HCT116 (cell line): ENCODE measurements at regions not wholly inside any gene's neighbourhood (a gene's known extent, or its start where the extent isn't known, plus 50 kb on each side); places are given as distances from the start of the nearest gene placed in this dataset.
"Not testable (repeated sequence)": the region's sequence is repeated elsewhere in the genome, so short reads cannot be mapped to it uniquely, and the experiment has no call there.

ENCODE experiments used
- ATAC-seq: fragments of 200-7000 bp; cut with Tn5 transposase; 2 replicates; pipeline ENCODE4 v1.9.1; 2020; ENCODE audit warnings: mild to moderate bottlenecking, moderate library complexity
- BruUV-seq: library from RNA; stranded (reverse); fragments of 400-500 nt; replicated peaks from 2 replicates; lab custom pipeline; 2021; lab: Mats Ljungman, UMichigan
- CTCF ChIA-PET: fragments of 300-600 bp; sonication (Branson Sonifier 250); formaldehyde crosslinking; loops from one replicate; lab custom pipeline; 2021; ENCODE audit warnings: antibody characterized with exemption; lab: Charles Lee
- POLR2A ChIA-PET: fragments of 300-600, 350-600 bp; sonication (Branson Sonifier 250); formaldehyde crosslinking; loops from one replicate; lab custom pipeline; 2021; ENCODE audit warnings: antibody characterized with exemption; lab: Charles Lee
- RAD21 ChIA-PET, 2 experiments: fragments of 300-600 bp; sonication (Branson Sonifier 250); formaldehyde crosslinking; loops; one replicate each; lab custom pipeline; 2023; ENCODE audit warnings: low total read pairs in 2 of 2; ENCODE audit not compliant: uncharacterized antibody in 2 of 2, unreplicated experiment in 2 of 2, low non-redundant PET in 1 of 2; lab: Charles Lee
- DNase-seq: peaks from one replicate; pipeline ENCODE4 v3.0.0-alpha.2; 2010; ENCODE audit warnings: low read depth, low spot score
- H2AFZ ChIP-seq: fragments of 200-600 bp; shearing (Covaris generic), sonication (generic); 2 replicates; pipeline ENCODE4 v1.6.1; 2017; ENCODE audit warnings: low read depth, mixed run types, mixed read lengths, antibody characterized with exemption, low read length; ENCODE audit not compliant: poor library complexity, severe bottlenecking
- H3K27ac ChIP-seq: 2 replicates; pipeline ENCODE4 v1.5.1; 2012; ENCODE audit warnings: low read depth, low read length
- H3K27me3 ChIP-seq: fragments of 200-600 bp; sonication (generic); 2 replicates; pipeline ENCODE4 v1.6.1; 2016; ENCODE audit warnings: mixed run types, low read length, mixed read lengths; ENCODE audit not compliant: insufficient read depth
- H3K36me3 ChIP-seq, 2 experiments: fragments of 200-500 bp in 1 of 2; fragments of 200-600 bp in 1 of 2; sonication (Bioruptor generic) in 1 of 2; sonication (generic) in 1 of 2; 2 replicates each; pipeline versions ENCODE4 v1.5.1 to v1.6.1; 2014 to 2016; ENCODE audit warnings: low read length in 2 of 2, inconsistent platforms in 1 of 2, mixed read lengths in 1 of 2, mixed run types in 1 of 2; ENCODE audit not compliant: insufficient read depth in 2 of 2, control insufficient read depth in 1 of 2
- H3K4me1 ChIP-seq, 2 experiments: fragments of 200-600 bp in 1 of 2; sonication (generic) in 1 of 2; 2 replicates each; pipeline versions ENCODE4 v1.5.1 to v1.6.1; 2012 to 2017; ENCODE audit warnings: low read length in 2 of 2, inconsistent platforms in 1 of 2, mild to moderate bottlenecking in 1 of 2, mixed read lengths in 1 of 2, mixed run types in 1 of 2, moderate library complexity in 1 of 2; ENCODE audit not compliant: insufficient read depth in 2 of 2, control insufficient read depth in 1 of 2
- H3K4me2 ChIP-seq: fragments of 200-600 bp; sonication (generic); 2 replicates; pipeline ENCODE4 v1.6.1; 2017; ENCODE audit warnings: mixed run types, low read length, mixed read lengths
- H3K4me3 ChIP-seq, 2 experiments: fragments of 200-600 bp in 1 of 2; sonication (generic) in 1 of 2; replicated peaks in 1 of 2; 2 replicates each; pipeline ENCODE4 v1.5.1; 2011 to 2016; ENCODE audit warnings: low read length in 2 of 2, control low read depth in 1 of 2, low read depth in 1 of 2, mild to moderate bottlenecking in 1 of 2, mixed read lengths in 1 of 2, mixed run types in 1 of 2
- H3K79me2 ChIP-seq: fragments of 200-600 bp; sonication (generic); 2 replicates; pipeline ENCODE4 v1.6.1; 2017; ENCODE audit warnings: mild to moderate bottlenecking, mixed run types, low read length, moderate library complexity, mixed read lengths; ENCODE audit not compliant: insufficient read depth
- H3K9ac ChIP-seq: fragments of 200-600 bp; sonication (generic); 2 replicates; pipeline ENCODE4 v1.6.1; 2016; ENCODE audit warnings: low read length, mixed read lengths
- H3K9me2 ChIP-seq: fragments of 200-600 bp; sonication (generic), shearing (Covaris generic); 2 replicates; pipeline ENCODE4 v1.6.1; 2017; ENCODE audit warnings: mixed run types, mild to moderate bottlenecking, moderate library complexity; ENCODE audit not compliant: insufficient read depth
- H3K9me3 ChIP-seq, 2 experiments: fragments of 200-500 bp in 1 of 2; fragments of 200-600 bp in 1 of 2; sonication (Bioruptor generic) in 1 of 2; sonication (generic) in 1 of 2; 2 replicates each; pipeline ENCODE4 v1.6.1; 2014 to 2017; ENCODE audit warnings: low read length in 2 of 2, mixed read lengths in 2 of 2, inconsistent platforms in 1 of 2, low read depth in 1 of 2, mild to moderate bottlenecking in 1 of 2, mixed run types in 1 of 2, moderate library complexity in 1 of 2; ENCODE audit not compliant: control insufficient read depth in 1 of 2, insufficient read depth in 1 of 2
- H4K20me1 ChIP-seq: fragments of 200-600 bp; sonication (generic), shearing (Covaris generic); 2 replicates; pipeline ENCODE4 v1.6.1; 2017; ENCODE audit warnings: mixed run types, mild to moderate bottlenecking, moderate library complexity; ENCODE audit not compliant: insufficient read depth
- CBX3 ChIP-seq: IDR thresholded peaks from 2 replicates; pipeline ENCODE4 v1.6.1; 2012; ENCODE audit warnings: low read depth
- EZH2 ChIP-seq: fragments of 200-600 bp; sonication (generic); IDR thresholded peaks from 2 replicates; pipeline ENCODE4 v1.6.1; 2017; ENCODE audit warnings: antibody characterized with exemption, mixed run types
- JUND ChIP-seq: IDR thresholded peaks from 2 replicates; pipeline ENCODE4 v1.6.1; 2012
- SIN3A ChIP-seq: IDR thresholded peaks from 2 replicates; pipeline ENCODE4 v1.6.1; 2012; ENCODE audit warnings: low read depth
- YY1 ChIP-seq: IDR thresholded peaks from 2 replicates; pipeline ENCODE4 v1.6.1; 2011; ENCODE audit warnings: low read length, low read depth, moderate library complexity, mild to moderate bottlenecking; ENCODE audit not compliant: insufficient replicate concordance; ENCODE audit errors: extremely low read depth
- ZNF274 ChIP-seq: fragments of 200-500 bp; sonication (Bioruptor generic); IDR thresholded peaks from 2 replicates; pipeline ENCODE4 v1.6.1; 2014; ENCODE audit warnings: mild to moderate bottlenecking, low read depth, low read length, inconsistent platforms
- intact Hi-C: fragments of 100-400 bp; cut with micrococcal nuclease; formaldehyde crosslinking; loops from 2 replicates; pipeline ENCODE4 v1.10.0; 2022
- TF ChIP-seq, protein P1 (sequence below): IDR thresholded peaks from 2 replicates; pipeline ENCODE4 v1.6.1; 2011; ENCODE audit warnings: mild to moderate bottlenecking, low read length, moderate library complexity; ENCODE audit not compliant: insufficient replicate concordance; ENCODE audit errors: extremely low read depth
- TF ChIP-seq, protein P2 (sequence below): IDR thresholded peaks from 2 replicates; pipeline ENCODE4 v1.6.1; 2012; ENCODE audit warnings: low read depth

DNA sequence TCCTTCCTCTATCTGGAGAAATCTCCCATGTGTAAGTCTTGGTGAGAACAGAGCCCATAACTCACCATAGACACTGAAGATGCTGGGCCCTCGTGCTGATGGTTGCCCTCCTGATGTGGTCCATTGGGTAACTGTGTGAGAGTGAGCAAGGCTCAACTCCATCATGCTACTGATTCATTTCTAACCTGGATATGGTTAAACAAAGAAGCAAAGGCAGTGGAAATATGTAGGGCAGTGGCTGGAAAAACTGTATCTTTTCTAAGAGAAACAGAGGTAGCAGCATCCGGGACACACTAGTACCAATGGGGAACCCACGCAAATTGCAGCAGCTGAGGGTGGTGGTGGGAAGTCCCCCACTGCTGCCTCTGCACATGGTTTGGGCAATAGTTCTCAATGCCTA lies 221.7 kb downstream of the KLF6 start:
- no peak for DNase-seq
- no peaks in the 10 kb centered on the region for H3K79me2 ChIP-seq
- H3K27ac ChIP-seq, result no peak overlapping the region
- ChIA-PET CTCF (no interaction called here), RAD21 (no interaction called here), POLR2A (no interaction called here)
- no peak for TF ChIP-seq SIN3A
- no peak overlapping the region for H3K4me3 ChIP-seq
- no peaks in the 10 kb centered on the region for H3K9me3 ChIP-seq
- H3K9me2 ChIP-seq, result 0 out of 2 replicates have a peak, but pooled peaks cover 3% of the 10 kb centered on the region
- intact Hi-C loops, result no loop called here
- H3K27me3 ChIP-seq, result no peaks in the 10 kb centered on the region
- H3K4me1 ChIP-seq, result no peaks in the 10 kb centered on the region
- BruUV-seq, result no TSS peak
- H4K20me1 ChIP-seq, result no peaks in the 10 kb centered on the region
- H3K9ac ChIP-seq, result no peak overlapping the region
- no peak for ATAC-seq
- H2AFZ ChIP-seq, result no peak overlapping the region
- no peak overlapping the region for H3K4me2 ChIP-seq
- no peaks in the 10 kb centered on the region for H3K36me3 ChIP-seq

DNA sequence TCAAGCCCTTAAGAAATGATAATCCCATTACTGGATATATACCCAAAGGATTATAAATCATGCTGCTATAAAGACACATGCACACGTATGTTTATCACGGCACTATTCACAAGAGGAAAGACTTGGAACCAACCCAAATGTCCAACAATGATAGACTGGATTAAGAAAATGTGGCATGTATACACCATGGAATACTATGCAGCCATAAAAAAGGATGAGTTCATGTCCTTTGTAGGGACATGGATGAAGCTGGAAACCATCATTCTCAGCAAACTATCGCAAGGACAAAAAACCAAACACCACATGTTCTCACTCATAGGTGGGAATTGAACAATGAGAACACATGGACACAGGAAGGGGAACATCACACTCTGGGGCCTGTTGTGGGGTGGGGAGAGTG lies 224.4 kb downstream of the KLF6 start:
- H2AFZ ChIP-seq, H3K9me3 ChIP-seq, ATAC-seq, intact Hi-C loops, POLR2A ChIA-PET, H3K4me1 ChIP-seq, H3K27me3 ChIP-seq, H3K9me2 ChIP-seq, H3K36me3 ChIP-seq, H3K4me2 ChIP-seq, CTCF ChIA-PET, BruUV-seq, H3K27ac ChIP-seq, H3K4me3 ChIP-seq, H3K79me2 ChIP-seq, DNase-seq, H3K9ac ChIP-seq, H4K20me1 ChIP-seq, RAD21 ChIA-PET: not testable (repeated sequence)

DNA sequence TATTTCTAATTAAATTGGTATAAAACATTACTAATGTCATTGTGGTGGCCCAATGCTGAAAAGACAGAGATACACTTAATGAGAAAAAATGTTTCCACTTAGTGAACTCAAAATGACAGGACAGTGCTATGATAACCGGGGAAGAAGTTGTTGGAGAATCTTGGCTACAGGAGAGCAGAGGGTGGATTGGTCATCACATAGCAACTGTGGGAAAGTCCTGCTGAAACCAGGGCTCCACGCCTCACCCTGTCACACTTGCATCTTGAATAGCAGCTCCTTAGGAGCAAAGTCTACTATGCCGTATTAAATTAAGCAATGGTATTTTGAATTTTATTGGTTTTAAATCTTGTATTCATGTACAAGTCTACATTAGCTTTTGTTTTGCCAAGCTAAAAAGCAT lies 225.5 kb downstream of the KLF6 start:
- POLR2A ChIA-PET, result no interaction called here
- H3K9ac ChIP-seq, result no peak overlapping the region
- H4K20me1 ChIP-seq, result no peaks in the 10 kb centered on the region
- no peaks in the 10 kb centered on the region for H3K4me1 ChIP-seq
- no peak overlapping the region for H3K27ac ChIP-seq
- H3K4me2 ChIP-seq, result no peak overlapping the region
- H3K27me3 ChIP-seq, result no peaks in the 10 kb centered on the region
- no peaks in the 10 kb centered on the region for H3K9me3 ChIP-seq
- RAD21 ChIA-PET, result no interaction called here
- H3K4me3 ChIP-seq, result no peak overlapping the region
- no peaks in the 10 kb centered on the region for H3K79me2 ChIP-seq
- TF ChIP-seq, protein P1, sequence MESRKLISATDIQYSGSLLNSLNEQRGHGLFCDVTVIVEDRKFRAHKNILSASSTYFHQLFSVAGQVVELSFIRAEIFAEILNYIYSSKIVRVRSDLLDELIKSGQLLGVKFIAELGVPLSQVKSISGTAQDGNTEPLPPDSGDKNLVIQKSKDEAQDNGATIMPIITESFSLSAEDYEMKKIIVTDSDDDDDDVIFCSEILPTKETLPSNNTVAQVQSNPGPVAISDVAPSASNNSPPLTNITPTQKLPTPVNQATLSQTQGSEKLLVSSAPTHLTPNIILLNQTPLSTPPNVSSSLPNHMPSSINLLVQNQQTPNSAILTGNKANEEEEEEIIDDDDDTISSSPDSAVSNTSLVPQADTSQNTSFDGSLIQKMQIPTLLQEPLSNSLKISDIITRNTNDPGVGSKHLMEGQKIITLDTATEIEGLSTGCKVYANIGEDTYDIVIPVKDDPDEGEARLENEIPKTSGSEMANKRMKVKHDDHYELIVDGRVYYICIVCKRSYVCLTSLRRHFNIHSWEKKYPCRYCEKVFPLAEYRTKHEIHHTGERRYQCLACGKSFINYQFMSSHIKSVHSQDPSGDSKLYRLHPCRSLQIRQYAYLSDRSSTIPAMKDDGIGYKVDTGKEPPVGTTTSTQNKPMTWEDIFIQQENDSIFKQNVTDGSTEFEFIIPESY, result no peak
- no peak for TF ChIP-seq CBX3
- no peak for TF ChIP-seq EZH2
- TF ChIP-seq ZNF274, result no peak
- TF ChIP-seq YY1, result no peak
- TF ChIP-seq JUND, result no peak
- TF ChIP-seq, protein P2, sequence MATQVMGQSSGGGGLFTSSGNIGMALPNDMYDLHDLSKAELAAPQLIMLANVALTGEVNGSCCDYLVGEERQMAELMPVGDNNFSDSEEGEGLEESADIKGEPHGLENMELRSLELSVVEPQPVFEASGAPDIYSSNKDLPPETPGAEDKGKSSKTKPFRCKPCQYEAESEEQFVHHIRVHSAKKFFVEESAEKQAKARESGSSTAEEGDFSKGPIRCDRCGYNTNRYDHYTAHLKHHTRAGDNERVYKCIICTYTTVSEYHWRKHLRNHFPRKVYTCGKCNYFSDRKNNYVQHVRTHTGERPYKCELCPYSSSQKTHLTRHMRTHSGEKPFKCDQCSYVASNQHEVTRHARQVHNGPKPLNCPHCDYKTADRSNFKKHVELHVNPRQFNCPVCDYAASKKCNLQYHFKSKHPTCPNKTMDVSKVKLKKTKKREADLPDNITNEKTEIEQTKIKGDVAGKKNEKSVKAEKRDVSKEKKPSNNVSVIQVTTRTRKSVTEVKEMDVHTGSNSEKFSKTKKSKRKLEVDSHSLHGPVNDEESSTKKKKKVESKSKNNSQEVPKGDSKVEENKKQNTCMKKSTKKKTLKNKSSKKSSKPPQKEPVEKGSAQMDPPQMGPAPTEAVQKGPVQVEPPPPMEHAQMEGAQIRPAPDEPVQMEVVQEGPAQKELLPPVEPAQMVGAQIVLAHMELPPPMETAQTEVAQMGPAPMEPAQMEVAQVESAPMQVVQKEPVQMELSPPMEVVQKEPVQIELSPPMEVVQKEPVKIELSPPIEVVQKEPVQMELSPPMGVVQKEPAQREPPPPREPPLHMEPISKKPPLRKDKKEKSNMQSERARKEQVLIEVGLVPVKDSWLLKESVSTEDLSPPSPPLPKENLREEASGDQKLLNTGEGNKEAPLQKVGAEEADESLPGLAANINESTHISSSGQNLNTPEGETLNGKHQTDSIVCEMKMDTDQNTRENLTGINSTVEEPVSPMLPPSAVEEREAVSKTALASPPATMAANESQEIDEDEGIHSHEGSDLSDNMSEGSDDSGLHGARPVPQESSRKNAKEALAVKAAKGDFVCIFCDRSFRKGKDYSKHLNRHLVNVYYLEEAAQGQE, result no peak
- no TSS peak for BruUV-seq
- H3K36me3 ChIP-seq, result no peaks in the 10 kb centered on the region
- intact Hi-C loops, result no loop called here
- DNase-seq (no peak), ATAC-seq (no peak)
- H3K9me2 ChIP-seq, result 0 out of 2 replicates have a peak, but pooled peaks cover 3% of the 10 kb centered on the region
- no peak overlapping the region for H2AFZ ChIP-seq
- CTCF ChIA-PET, result no interaction called here
